CD4-positive, alpha-beta T cell treated with Interleukin-2 at 100 ng/mL for 4 hours (primary cell): ENCODE measurements at regions not wholly inside any gene's neighbourhood (a gene's known extent, or its start where the extent isn't known, plus 50 kb on each side); places are given as distances from the start of the nearest gene placed in this dataset.

Experiments used
- DNase-seq: peaks from one replicate; pipeline ENCODE4 v3.0.0-alpha.2; 2020; ENCODE audit warnings: low spot score

GRCh38 chr2:58954880-58955385 lies 713.8 kb upstream of the FANCL start:
- no peak for DNase-seq

DNA sequence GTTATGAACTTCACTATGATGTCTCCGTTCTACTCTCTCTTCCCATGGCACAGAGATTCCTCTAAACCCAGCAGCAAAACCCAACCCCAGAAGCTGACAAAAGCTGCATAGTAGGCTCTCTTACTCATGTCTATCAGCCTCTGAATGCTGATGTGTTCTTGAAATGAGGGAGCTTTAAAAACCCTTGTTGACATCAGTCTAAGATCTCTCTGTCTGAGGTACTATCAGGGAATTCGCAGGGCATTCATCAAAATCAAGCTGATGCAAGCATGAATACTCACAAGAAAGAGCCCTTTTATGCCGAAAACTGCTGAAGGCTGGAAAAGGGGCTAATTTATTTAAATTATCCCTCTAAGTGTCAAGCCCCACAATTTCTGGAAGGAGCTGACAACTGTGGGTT lies 710.6 kb upstream of the FANCL start:
- DNase-seq, result no peak

DNA sequence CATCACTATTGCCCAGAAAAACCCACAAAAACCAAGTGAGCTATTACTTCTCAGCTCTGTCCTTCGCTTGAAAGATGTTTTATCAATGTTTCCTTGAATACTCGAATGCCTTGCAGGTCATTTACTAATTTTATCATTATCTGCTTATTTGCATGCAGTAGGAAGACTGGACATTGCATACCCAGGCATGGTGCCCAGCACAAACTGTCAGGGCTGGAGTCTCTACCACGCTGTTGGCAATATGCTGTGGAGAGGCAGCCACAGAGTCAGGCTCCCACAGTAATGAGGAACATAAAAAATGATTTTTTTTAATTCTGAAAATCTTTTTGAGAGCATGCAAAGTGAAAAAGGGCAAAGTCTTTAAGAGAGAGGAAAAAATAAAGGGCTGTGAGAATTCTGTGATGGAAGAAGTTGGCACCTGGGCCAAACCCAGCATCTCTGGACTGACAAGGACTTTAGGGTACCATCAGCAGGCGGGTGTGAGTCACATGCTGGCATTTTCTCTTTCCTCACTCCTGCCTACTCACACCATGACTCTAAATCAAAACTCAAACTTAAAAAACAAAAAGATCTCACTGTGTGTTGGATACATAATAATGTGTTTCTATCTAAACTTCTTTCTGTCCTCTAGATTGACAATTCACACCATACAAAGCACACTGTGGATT lies 709.8 kb upstream of the FANCL start:
- DNase-seq, result no peak

GRCh38 chr2:58939388-58939787 lies 698.3 kb upstream of the FANCL start:
- no peak for DNase-seq

GRCh38 chr2:58938988-58939387 lies 697.9 kb upstream of the FANCL start:
- DNase-seq, result no peak

DNA sequence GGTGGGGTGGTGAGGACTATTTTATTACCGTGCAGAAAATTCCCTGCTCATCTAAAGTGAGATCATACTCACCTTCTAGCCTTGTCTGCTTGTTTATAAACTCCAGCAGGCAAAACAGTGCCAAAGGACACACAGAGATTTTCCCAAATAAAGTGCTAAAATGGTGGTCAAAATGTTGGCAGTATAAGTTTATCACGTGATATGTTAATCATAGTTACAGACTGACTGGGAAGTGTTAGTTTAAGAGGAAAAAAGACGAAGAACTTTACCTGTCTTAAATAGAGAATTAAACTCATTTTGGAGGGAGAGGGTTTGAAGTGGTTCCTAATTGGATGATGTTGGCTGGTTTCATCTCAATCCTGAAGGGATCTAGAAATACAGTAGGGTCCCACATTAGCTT lies 691.7 kb upstream of the FANCL start:
- no peak for DNase-seq

DNA sequence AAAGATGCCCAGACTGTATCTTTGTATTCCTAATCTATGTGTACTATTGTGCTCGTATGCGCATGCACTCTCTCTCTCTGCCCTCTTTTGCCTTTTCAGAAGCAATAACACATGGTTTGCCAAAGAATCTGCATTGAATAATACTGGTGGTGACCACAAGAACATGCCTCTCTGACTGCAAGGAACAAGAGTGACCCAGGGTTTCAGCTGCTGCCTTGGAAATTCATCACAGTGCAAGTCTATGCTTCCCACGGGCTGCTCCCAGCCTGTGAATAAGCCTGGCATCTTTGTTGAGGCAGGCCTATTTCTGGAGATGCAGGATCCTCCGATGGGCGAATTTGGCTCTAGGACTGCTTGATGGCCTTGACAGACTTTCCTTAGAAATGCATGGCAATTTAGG lies 689.4 kb upstream of the FANCL start:
- no peak for DNase-seq

GRCh38 chr2:58928973-58929372 lies 687.8 kb upstream of the FANCL start:
- no peak for DNase-seq

DNA sequence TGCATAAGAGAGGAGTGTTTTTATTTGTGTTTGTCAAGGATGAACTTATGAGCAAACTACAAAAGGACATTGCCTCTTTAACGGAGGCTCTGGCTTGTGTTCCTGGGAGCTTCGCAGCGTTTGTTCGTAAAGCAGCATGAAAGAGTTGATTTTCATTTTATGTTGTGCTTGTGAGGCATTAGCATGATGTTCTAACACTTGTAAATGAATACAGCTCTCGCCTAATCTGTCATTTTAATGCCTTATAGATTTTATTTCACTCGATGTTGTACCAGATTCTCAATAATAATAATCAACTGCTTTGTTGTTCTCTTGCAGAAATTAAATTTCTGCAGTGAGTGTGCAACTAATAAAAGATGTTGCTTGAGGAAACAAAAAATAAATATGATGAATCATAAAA lies 687.3 kb upstream of the FANCL start:
- DNase-seq, result no peak

DNA sequence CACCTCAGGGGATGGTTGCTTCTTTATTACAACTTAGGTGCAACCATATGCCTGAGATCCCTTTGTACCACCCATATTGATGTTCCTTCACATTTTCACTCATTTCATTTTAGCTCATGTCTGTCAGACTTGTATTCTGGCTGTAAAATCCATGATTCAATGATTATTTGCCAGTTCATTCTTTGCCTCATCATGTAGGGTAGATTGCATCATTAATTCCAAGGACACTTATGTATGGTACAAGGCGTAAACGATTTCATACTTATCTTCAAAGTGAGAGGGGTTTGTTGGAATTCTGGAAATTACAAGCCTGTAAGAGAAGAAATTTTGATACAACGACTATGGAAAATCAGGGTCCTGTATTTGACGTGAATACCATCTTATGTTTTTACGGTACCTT lies 685.0 kb upstream of the FANCL start:
- no peak for DNase-seq

GRCh38 chr2:58925676-58926081 lies 684.6 kb upstream of the FANCL start:
- no peak for DNase-seq

DNA sequence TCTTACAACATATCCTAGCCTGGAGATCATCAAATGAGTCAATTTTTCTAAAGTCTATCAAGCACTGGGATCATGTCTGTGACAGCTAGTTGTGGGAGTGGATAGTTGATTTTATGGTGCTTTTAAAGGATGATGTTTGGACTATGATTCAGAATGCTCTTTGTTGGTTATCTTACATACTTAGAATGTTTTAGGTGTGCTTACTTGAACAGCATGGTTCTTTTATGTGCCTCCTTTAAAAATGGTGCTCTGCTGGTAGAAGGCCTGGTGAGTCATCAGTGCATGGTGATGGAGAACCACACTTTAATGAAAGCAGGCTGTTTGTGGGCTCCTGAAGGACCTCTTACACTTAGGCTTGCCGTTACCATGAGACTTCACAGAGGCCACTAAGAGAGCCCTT lies 682.7 kb upstream of the FANCL start:
- no peak for DNase-seq

GRCh38 chr2:58922245-58922644 lies 681.1 kb upstream of the FANCL start:
- DNase-seq, result no peak

GRCh38 chr2:58921676-58922075 lies 680.6 kb upstream of the FANCL start:
- no peak for DNase-seq

GRCh38 chr2:58920001-58920400 lies 678.9 kb upstream of the FANCL start:
- DNase-seq, result no peak

DNA sequence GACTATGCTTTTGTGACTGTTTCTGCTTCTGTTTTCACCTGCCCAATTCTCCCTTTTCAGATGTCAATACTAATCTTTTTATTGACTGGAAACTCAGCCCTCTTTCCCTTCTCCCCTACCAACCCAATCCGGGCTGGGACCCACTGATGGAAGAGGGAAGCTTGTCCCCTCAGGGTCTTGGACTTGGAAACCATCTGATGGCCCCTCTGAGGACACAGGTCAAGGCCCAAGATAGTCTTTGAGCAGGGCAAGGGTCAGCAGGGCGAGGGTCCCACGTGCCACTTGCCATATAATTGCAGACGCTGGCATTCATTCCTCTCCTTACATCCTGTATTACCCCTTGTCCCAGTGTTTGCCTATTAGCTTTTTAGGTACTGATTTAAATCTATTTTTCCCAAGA lies 678.2 kb upstream of the FANCL start:
- no peak for DNase-seq

DNA sequence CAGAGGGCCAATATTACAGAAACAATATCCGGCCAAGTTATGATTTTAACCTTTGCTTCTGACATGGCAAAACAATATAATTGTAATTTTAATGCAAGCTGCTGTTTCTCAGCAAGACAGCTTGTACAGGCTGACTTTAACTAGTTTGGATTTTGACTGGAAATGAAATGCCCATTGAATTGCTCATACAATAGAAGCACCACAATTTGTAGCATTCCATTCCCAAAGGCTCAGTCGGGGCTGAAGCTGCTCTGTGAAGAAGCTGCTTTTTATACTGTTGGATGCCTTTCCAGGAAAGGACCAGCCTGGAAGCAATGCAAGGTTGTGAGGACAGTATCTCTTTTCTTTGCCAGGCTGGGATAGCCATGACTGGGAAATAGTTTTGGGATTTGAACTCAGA lies 677.0 kb upstream of the FANCL start:
- no peak for DNase-seq

DNA sequence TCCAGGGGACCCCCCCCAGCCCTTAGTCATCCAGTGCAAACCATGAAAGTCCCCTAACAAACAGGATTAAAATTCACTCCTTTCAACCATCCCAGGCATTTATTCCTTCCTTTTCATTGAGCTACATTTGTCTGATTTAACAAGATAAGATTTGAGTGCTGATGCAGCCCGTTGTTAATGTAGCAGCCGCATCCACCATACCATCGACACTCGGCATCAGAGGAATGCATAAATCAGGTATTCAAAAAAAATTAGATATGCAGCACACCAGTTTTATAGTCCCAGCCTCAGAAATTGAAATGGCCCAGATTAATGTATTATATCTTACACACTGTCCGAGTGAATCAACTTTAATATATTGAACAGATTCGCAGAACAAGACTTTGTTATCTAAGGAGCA lies 676.5 kb upstream of the FANCL start:
- DNase-seq, result no peak

DNA sequence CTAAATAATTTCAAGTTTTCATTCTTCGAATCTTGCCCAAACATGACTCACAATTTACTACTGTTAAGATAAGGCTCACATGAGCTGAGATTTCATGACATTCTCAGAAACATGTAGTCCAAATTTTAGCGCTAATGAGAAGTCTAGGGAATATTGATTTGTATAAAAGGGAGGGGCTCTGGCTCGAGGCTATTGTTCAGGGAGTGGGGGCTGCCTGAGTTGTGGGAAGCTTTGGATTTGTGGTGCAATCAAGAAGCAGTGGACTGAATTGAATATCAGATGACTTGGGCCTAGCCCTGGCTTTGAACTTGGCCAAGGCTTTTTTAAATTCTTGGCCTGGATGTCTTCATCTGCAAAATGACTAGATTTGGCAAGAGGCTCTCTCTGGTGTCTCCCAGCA lies 674.9 kb upstream of the FANCL start:
- no peak for DNase-seq

DNA sequence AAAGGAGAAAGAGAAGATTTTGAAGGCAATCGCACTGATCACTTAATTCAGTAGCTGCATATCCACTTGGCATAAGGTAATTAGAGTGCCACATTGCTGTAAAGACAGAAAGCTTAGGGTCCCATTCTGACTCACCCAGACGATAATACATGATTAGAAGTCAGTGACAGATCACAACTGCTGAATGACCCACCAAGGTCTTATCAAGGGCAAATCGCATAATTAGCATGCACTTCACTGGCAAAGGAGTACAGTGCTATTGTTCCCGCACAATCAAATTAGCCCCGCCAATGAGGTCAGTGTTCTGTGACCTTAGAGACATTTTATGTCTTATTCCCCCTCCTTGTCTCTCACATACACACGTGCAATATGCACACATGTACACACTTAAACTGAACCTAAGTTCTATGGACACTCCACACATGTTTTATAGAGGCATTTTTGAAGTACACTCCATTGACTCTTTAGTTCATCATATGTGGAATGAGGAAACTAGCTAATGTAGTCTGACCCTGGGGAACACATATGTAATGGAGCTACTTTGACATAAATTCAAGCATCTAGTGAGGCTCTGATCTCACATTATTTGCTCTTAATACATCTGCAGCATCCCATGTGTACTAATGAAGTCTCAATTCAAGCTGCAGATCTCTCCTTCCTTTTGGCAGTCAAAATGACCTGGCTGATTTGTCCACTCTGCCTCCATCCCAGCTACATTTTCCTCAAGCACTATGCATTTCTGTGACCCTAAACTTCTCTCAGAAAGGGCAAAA lies 673.8 kb upstream of the FANCL start:
- no peak for DNase-seq

DNA sequence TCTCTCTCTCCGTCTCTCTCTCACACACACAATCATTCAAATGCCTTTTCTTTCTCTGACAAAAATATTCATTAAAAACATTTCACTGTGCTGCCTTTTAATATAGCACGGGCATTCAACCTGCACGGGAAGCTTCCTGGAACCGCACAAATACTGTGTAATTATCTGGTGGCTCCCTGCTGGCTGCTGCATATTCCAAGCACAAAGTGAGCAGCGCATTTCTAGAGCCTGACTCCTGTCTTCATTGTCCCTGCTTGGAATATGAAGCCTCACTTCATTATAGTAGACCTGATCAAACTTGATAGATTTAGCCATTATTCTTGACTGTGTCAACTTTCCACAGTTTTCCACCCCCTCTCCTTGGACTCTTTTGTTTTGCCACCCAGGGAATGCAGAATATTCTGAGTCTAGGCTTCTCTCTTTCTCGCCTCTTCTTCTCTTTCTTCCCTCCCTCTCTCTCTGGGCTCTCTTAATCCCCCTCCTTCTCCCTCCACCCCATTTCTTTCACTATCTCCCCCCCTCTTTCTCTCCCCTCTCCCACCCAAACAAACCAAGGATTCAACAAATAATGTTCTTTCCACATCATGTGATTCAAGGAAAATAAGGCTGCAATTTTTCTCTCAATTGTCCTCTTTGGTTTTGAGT lies 672.1 kb upstream of the FANCL start:
- DNase-seq, result no peak

DNA sequence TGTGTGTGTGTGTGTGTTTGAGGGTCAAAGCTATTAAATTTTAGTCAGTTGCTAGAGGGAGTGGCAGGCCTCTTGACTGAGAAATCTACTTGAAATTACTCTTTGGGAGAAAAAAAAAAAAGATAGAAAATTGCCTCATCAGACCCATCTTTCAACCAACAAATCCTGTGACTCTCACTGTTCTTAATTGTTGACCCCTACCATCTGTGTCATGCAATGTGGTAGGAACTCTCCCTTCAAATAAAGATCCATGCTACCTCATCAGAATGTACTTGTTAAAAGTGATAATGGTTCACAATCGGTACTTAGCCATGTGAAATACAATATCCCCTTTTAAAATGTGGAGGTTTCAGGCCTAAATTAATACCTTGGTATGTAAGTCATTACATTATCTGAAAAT lies 670.8 kb upstream of the FANCL start:
- no peak for DNase-seq

DNA sequence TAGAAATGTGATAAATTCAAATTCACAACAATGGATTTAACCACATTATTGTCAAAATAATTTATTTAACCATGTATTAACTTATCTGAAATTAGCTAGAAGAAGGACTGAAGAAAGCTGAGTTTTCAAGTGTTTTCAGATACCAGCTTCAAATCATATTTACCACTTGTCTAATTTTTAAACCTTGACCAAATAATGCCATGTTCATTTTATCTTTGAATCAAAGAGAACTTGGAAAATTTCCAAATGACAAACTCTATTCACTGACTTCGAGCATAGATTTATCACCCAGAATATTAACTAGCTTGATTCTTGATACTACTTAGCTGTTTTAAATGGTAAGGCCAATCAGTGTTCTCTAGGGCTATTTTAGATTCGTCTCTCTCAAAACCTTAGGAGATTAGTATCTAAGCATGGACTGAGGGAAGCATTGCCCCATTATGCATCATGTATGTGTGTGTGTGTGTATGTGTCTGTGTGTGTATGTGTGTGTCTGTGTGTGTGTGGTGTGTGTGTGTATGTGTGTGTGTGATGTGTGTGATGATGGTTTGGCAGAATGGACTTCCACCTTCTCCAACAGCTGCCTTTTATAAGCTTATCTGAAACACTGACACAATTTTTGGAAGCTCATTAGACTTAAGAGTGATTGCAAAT lies 667.5 kb upstream of the FANCL start:
- no peak for DNase-seq
